K562 (cell line): ENCODE measurements at regions not wholly inside any gene's neighbourhood (a gene's known extent, or its start where the extent isn't known, plus 50 kb on each side); places are given as distances from the start of the nearest gene placed in this dataset.

Source experiments
- CBX2 ChIP-seq: fragments of 200-600 bp; sonication (generic); IDR thresholded peaks from one replicate; pipeline ENCODE4 v1.6.1; 2012; ENCODE audit warnings: mild to moderate bottlenecking, low read length, inconsistent platforms; ENCODE audit not compliant: insufficient read depth, poor library complexity, severe bottlenecking
- CEBPZ ChIP-seq: fragments of 150-350 bp; IDR thresholded peaks from 2 replicates; pipeline ENCODE4 v1.6.1; 2014; ENCODE audit warnings: low read depth, mild to moderate bottlenecking, low read length, borderline replicate concordance
- CHCHD3 ChIP-seq: fragments of 250-450 bp; sonication (Bioruptor Pico); IDR thresholded peaks from 2 replicates; pipeline ENCODE4 v2.1.2; 2022; ENCODE audit warnings: mild to moderate bottlenecking
- CHD7 ChIP-seq: fragments of 200-600 bp; sonication (generic); IDR thresholded peaks from one replicate; pipeline ENCODE4 v1.6.1; 2012; ENCODE audit warnings: mild to moderate bottlenecking, low read depth, low read length, inconsistent platforms
- DMBX1 ChIP-seq: fragments of 250-450 bp; sonication (Bioruptor Pico); IDR thresholded peaks from 2 replicates; pipeline ENCODE4 v1.8.0; 2022; ENCODE audit warnings: inconsistent platforms, mild to moderate bottlenecking, moderate library complexity, borderline replicate concordance
- E2F4 ChIP-seq: sonication (generic); formaldehyde crosslinking; IDR thresholded peaks from 2 replicates; pipeline ENCODE4 v1.8.0; 2022; ENCODE audit warnings: mild to moderate bottlenecking, low read depth, missing genetic modification reagents
- MEF2A ChIP-seq: IDR thresholded peaks from 2 replicates; pipeline ENCODE4 v1.6.1; 2011; ENCODE audit warnings: low read depth, mild to moderate bottlenecking, low read length, moderate library complexity; ENCODE audit not compliant: control insufficient read depth
- PHTF2 ChIP-seq: fragments of 250-450 bp; sonication (Bioruptor Pico); IDR thresholded peaks from 2 replicates; pipeline ENCODE4 v1.5.0; 2021; ENCODE audit warnings: mild to moderate bottlenecking
- TGIF2 ChIP-seq: sonication (generic); formaldehyde crosslinking; IDR thresholded peaks from 2 replicates; pipeline ENCODE4 v1.8.1; 2022; ENCODE audit warnings: mild to moderate bottlenecking, missing genetic modification reagents, moderate library complexity
- WHSC1 ChIP-seq: IDR thresholded peaks from one replicate; pipeline ENCODE4 v1.6.1; 2012; ENCODE audit warnings: low read length, control low read depth, inconsistent platforms
- ZNF253 ChIP-seq: fragments of 250-450 bp; sonication (Bioruptor Pico); conservative IDR thresholded peaks from 2 replicates; pipeline ENCODE4 v1.6.1; 2021; ENCODE audit warnings: mild to moderate bottlenecking

GRCh38 chr2:21228041-21228895 is 104.5 kb downstream of the TDRD15 start (continued):
- 0 out of 2 replicates have a peak, but pooled peaks have one; percentile 35 for TF ChIP-seq MEF2A
- TF ChIP-seq CHD7: no peak
- no peak for TF ChIP-seq CEBPZ
- TF ChIP-seq TGIF2: no peak
- TF ChIP-seq ZNF253 (CRISPR knock-in tag): no peak
- no peak for TF ChIP-seq PHTF2 (CRISPR knock-in tag)
- no peak for TF ChIP-seq CBX2
- TF ChIP-seq CHCHD3 (CRISPR knock-in tag): no peak
- TF ChIP-seq WHSC1: no peak
- peak; percentile 66; the same call in 1 of the 2 replicates for TF ChIP-seq DMBX1 (CRISPR knock-in tag)
- TF ChIP-seq E2F4 (CRISPR knock-in tag): no peak
